ENCODE measurements at regions not wholly inside any gene's neighbourhood (a gene's known extent, or its start where the extent isn't known, plus 50 kb on each side); places are given as distances from the start of the nearest gene placed in this dataset.
A peak's percentile ranks its signal among the peaks of the same experiment; 100 is the strongest.

GRCh38 chr20:53708129-53708968 is 114.7 kb upstream of the ZNF217 start:
- Histone ChIP-seq H3K4me3 (no peak overlapping the region), H3K27ac (peak overlapping the region in 2 of 3 donors; percentile 43 to 71), H3K9me3 (no peaks in the 10 kb centered on the region), H3K36me3 (no peaks in the 10 kb centered on the region), H3K27me3 (no peaks in the 10 kb centered on the region), H3K4me1 (peaks cover 0 to 35% (median 13%) of the 10 kb centered on the region in 4 donors)
- TF ChIP-seq POLR2A (IDR thresholded peaks at IDR 0.05), result no peak
- TF ChIP-seq CTCF (IDR thresholded peaks at IDR 0.05), result no peak
- intact Hi-C loops (cut with DNase I), result no loop called here
- DNase-seq, result no peak
- no peak for ATAC-seq
- 41% methylated on average over 6 of the region's 6 CpGs for WGBS (ENCODE audit: insufficient coverage, low coverage, low lambda C conversion rate, missing lambda C conversion rate)

GRCh38 chr20:53707371-53708055 is 113.9 kb upstream of the ZNF217 start:
- intact Hi-C loops (cut with DNase I), result no loop called here
- ATAC-seq, result peak in 3 of 4 donors; percentile 5 to 18 (median 8)
- Histone ChIP-seq H3K4me1 (peaks cover 0 to 30% (median 9%) of the 10 kb centered on the region in 4 donors), H3K36me3 (no peaks in the 10 kb centered on the region), H3K4me3 (no peak overlapping the region), H3K9me3 (no peaks in the 10 kb centered on the region), H3K27ac (peak overlapping the region; percentile 43 to 71 (median 43)), H3K27me3 (no peaks in the 10 kb centered on the region)
- TF ChIP-seq CTCF (IDR thresholded peaks at IDR 0.05) (no peak), POLR2A (IDR thresholded peaks at IDR 0.05) (no peak)
- DNase-seq, result no peak
- WGBS (ENCODE audit: insufficient coverage, low coverage, low lambda C conversion rate, missing lambda C conversion rate), result 43% methylated on average over 6 of the region's 6 CpGs

GRCh38 chr20:53706466-53707370 is 113.1 kb upstream of the ZNF217 start:
- ATAC-seq, result peak; percentile 6 to 40 (median 32)
- no peak for DNase-seq
- TF ChIP-seq CTCF (IDR thresholded peaks at IDR 0.05), result no peak
- no peak for TF ChIP-seq POLR2A (IDR thresholded peaks at IDR 0.05)
- Histone ChIP-seq H3K4me1 (peaks cover 0 to 24% (median 8%) of the 10 kb centered on the region in 4 donors), H3K4me3 (no peak overlapping the region), H3K9me3 (no peaks in the 10 kb centered on the region), H3K27me3 (no peaks in the 10 kb centered on the region), H3K36me3 (no peaks in the 10 kb centered on the region), H3K27ac (peak overlapping the region; percentile 43 to 71 (median 43))
- intact Hi-C loops (cut with DNase I), result no loop called here
- whole genome bisulfite sequencing (ENCODE audit: insufficient coverage, low coverage, low lambda C conversion rate, missing lambda C conversion rate), result 61% methylated on average over 6 of the region's 6 CpGs

- peaks cover 0 to 18% (median 6%) of the 10 kb centered on the region in 4 donors for H3K4me1 ChIP-seq
- H3K27ac ChIP-seq, result peak overlapping the region in 1 of 3 donors; percentile 71
- H3K36me3 ChIP-seq, result no peaks in the 10 kb centered on the region
- no peak overlapping the region for H3K4me3 ChIP-seq
- TF ChIP-seq CTCF (IDR thresholded peaks at IDR 0.05) (no peak), POLR2A (IDR thresholded peaks at IDR 0.05) (no peak)
- no peak for DNase-seq
- WGBS (ENCODE audit: insufficient coverage, low coverage, low lambda C conversion rate, missing lambda C conversion rate), result 67% methylated on average over 1 of the region's 2 CpGs
- ATAC-seq, result no peak
- intact Hi-C loops (cut with DNase I), result no loop called here
- no peaks in the 10 kb centered on the region for H3K9me3 ChIP-seq
- H3K27me3 ChIP-seq, result no peaks in the 10 kb centered on the region
Measured at GRCh38 chr20:53706008-53706465, 112.4 kb upstream of the ZNF217 start.

All from right lobe of liver (tissue), 6 donors.